Right lung (tissue), 2 donors: ENCODE measurements at regions not wholly inside any gene's neighbourhood (a gene's known extent, or its start where the extent isn't known, plus 50 kb on each side); places are given as distances from the start of the nearest gene placed in this dataset.

Experiments
- DNase-seq, 2 donors: peaks; one replicate each; pipeline ENCODE4 v3.0.0-alpha.2; 2013

GRCh38 chr1:68293122-68293521 lies 60.8 kb upstream of the WLS start:
- no peak for DNase-seq

GRCh38 chr1:68291688-68292384 lies 59.5 kb upstream of the WLS start:
- no peak for DNase-seq

- no peak for DNase-seq
These were observed 54.9 kb upstream of the WLS start for GRCh38 chr1:68287241-68287640.

- DNase-seq = no peak
These were observed 52.7 kb upstream of the WLS start for GRCh38 chr1:68285046-68285445.

- DNase-seq = no peak
These were observed 49.8 kb upstream of the WLS start for GRCh38 chr1:68281946-68282615.
